Bronchial epithelial cell (primary cell): ENCODE measurements at regions not wholly inside any gene's neighbourhood (a gene's known extent, or its start where the extent isn't known, plus 50 kb on each side); places are given as distances from the start of the nearest gene placed in this dataset.

ENCODE experiments used
- DNase-seq: peaks from one replicate; pipeline ENCODE4 v3.0.0-alpha.2; 2010; ENCODE audit warnings: low read depth
- FAIRE-seq: peaks from 2 replicates; lab custom pipeline; 2011; peaks lifted over from hg19 to GRCh38; lab: Jason Lieb, UNC
- H3K27me3 ChIP-seq: 2 replicates; pipeline ENCODE4 v1.5.1; 2011; ENCODE audit warnings: low read length; ENCODE audit not compliant: control insufficient read depth, insufficient read depth
- H3K36me3 ChIP-seq: 2 replicates; pipeline ENCODE4 v1.5.1; 2011; ENCODE audit warnings: low read length; ENCODE audit not compliant: control insufficient read depth, insufficient read depth
- H3K4me3 ChIP-seq: 2 replicates; pipeline ENCODE4 v1.5.1; 2011; ENCODE audit warnings: mild to moderate bottlenecking, low read depth, low read length, control low read depth
- CTCF ChIP-seq: IDR thresholded peaks from 2 replicates; pipeline ENCODE4 v1.5.1; 2011; ENCODE audit warnings: mild to moderate bottlenecking, moderate library complexity, low read length, control low read depth, inconsistent platforms; ENCODE audit not compliant: insufficient read depth, severe bottlenecking

DNA sequence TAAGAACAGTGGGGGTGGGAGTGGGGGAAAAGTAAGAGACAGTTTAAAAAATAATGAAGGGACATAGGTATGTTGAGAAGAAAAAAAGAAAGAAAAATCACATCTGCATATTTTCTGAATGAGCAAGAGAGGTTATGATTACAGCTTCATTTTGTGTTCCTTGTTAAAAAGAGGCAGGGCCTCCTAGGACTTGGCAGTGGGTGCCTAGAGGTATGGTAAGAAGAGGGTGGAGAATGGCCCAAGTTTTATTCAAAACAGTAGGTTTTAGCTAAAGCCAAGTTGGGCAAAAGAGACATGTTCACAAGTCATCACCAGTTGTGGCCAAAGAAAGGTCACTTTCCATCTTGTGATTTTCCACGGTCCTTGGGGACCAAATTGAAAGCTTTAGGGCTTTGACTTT is 643.4 kb downstream of the CCDC171 start:
- peak; percentile 13 for FAIRE-seq
- Histone ChIP-seq H3K27me3 (no peaks in the 10 kb centered on the region), H3K36me3 (no peaks in the 10 kb centered on the region), H3K4me3 (no peak overlapping the region)
- no peak for DNase-seq
- no peak for TF ChIP-seq CTCF

GRCh38 chr9:16197578-16198370 is 644.9 kb downstream of the CCDC171 start:
- Histone ChIP-seq H3K27me3 (no peaks in the 10 kb centered on the region), H3K4me3 (no peak overlapping the region), H3K36me3 (no peaks in the 10 kb centered on the region)
- TF ChIP-seq CTCF: no peak
- no peak for FAIRE-seq
- no peak for DNase-seq

DNA sequence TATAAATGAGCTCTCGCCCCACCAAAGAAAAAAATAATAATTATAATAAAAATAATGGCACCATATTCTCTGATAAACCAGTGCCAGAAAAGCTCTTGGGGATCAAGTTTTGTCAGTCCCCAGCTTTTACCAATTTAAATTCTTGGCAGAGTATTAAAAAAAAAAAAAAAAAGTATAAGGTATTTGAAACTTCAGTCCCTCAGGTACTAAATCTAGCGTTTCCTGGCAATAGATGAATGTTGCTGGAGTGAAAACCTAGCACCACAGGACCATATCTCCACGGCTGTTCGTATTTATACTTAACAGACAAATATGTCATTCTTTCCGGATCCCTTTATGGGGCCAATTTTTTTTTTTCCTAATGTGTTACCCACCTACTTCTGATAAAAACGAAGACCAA is 646.2 kb downstream of the CCDC171 start:
- Histone ChIP-seq H3K36me3 (no peaks in the 10 kb centered on the region), H3K4me3 (no peak overlapping the region), H3K27me3 (no peaks in the 10 kb centered on the region)
- TF ChIP-seq CTCF: no peak
- FAIRE-seq (no peak), DNase-seq (no peak)

DNA sequence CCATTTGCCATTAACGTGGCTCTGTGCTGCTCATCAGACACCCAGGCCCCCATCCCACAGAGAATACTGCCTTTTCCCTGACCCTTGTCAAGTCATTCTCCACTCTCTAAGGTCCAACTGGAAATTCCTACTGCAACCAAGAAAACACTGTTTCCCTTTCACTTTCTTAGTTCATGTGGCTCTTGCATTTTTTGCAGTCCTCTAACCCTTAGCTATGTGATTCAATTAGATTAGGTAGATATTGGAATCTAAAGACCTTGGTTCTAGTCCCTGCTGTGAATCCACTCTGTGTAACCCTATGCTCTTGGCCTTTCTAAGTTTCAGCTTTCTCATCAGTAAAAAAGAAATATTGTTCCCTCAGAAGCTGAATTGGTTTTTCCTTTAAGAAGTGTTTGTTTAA is 649.4 kb downstream of the CCDC171 start:
- no peak for DNase-seq
- no peak for TF ChIP-seq CTCF
- H3K36me3 ChIP-seq: no peaks in the 10 kb centered on the region
- no peak for FAIRE-seq
- H3K4me3 ChIP-seq: no peak overlapping the region
- no peaks in the 10 kb centered on the region for H3K27me3 ChIP-seq

DNA sequence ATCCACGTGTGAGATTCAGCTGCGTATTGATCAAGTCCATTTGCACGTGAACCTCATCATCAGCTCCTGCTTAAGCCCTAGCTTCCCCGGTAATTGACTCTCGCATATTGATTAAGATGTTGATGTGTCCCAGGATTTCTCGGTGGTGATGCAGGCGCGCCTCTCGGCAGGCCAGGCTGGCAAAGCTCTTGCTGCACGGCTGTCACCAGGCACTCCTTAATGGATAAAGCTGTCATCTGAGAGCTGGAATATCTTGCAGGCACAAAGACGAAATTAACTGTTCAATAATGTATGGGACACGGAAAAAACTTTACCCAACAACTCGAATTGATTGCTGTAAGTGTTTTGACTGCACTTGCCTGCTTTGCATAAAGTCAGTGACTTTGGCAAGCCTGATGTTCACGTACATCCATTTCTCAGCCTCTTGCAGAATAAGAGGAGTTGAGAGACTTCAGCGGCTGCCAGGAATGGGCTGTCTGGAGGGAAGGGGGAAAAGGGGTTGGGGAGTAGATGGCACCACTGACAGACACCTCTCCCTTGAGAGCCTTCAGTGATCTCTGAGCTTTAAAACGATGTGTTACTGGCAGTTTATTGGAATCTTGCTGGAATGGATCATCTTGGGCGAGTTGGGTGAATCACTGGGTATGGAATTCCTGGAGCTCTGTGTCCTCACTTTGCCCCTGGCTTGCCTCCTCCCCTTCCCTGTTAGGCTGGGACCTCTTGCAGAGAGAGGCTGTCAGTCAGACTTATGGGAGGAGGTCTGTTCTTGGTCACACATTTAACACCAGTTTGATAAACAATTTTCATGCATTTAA is 650.3 kb downstream of the CCDC171 start:
- H3K27me3 ChIP-seq: no peaks in the 10 kb centered on the region
- TF ChIP-seq CTCF: no peak
- H3K4me3 ChIP-seq: no peak overlapping the region
- no peak for FAIRE-seq
- peak; percentile 73 for DNase-seq
- H3K36me3 ChIP-seq: no peaks in the 10 kb centered on the region
